ENCODE measurements at regions not wholly inside any gene's neighbourhood (a gene's known extent, or its start where the extent isn't known, plus 50 kb on each side); places are given as distances from the start of the nearest gene placed in this dataset.

- Histone ChIP-seq H3K27ac (no peak overlapping the region), H3K36me3 (no peaks in the 10 kb centered on the region), H3K4me3 (no peak overlapping the region), H3K27me3 (replicated peaks; ENCODE audit: insufficient read depth) (no peaks in the 10 kb centered on the region), H3K4me1 (ENCODE audit: control insufficient read depth in 1 of 2, low read depth in 2 of 2) (no peaks in the 10 kb centered on the region), H3K9me3 (no peaks in the 10 kb centered on the region)
- no peak for DNase-seq (ENCODE audit: low spot score)
- no peak for ATAC-seq (ENCODE audit: insufficient number of reproducible peaks, low FRiP score, low read depth)
- TF ChIP-seq CTCF (IDR thresholded peaks at IDR 0.05), result no peak
Observed at GRCh38 chr5:61215996-61216395, 53.7 kb upstream of the SMIM15 start.

GRCh38 chr5:61216741-61217140 is 54.5 kb upstream of the SMIM15 start:
- ATAC-seq (ENCODE audit: insufficient number of reproducible peaks, low FRiP score, low read depth) (no peak), DNase-seq (ENCODE audit: low spot score) (no peak)
- Histone ChIP-seq H3K9me3 (no peaks in the 10 kb centered on the region), H3K4me1 (ENCODE audit: control insufficient read depth in 1 of 2, low read depth in 2 of 2) (no peaks in the 10 kb centered on the region), H3K27ac (no peak overlapping the region), H3K4me3 (no peak overlapping the region), H3K36me3 (no peaks in the 10 kb centered on the region), H3K27me3 (replicated peaks; ENCODE audit: insufficient read depth) (no peaks in the 10 kb centered on the region)
- TF ChIP-seq CTCF (IDR thresholded peaks at IDR 0.05), result no peak

- no peaks in the 10 kb centered on the region for H3K36me3 ChIP-seq
- ATAC-seq (ENCODE audit: insufficient number of reproducible peaks, low FRiP score, low read depth) (no peak), DNase-seq (ENCODE audit: low spot score) (no peak)
- no peaks in the 10 kb centered on the region for H3K9me3 ChIP-seq
- no peaks in the 10 kb centered on the region for H3K4me1 ChIP-seq (ENCODE audit: control insufficient read depth in 1 of 2, low read depth in 2 of 2)
- H3K27me3 ChIP-seq (replicated peaks; ENCODE audit: insufficient read depth), result no peaks in the 10 kb centered on the region
- H3K27ac ChIP-seq, result no peak overlapping the region
- TF ChIP-seq CTCF (IDR thresholded peaks at IDR 0.05), result no peak
- H3K4me3 ChIP-seq, result no peak overlapping the region
Observed at GRCh38 chr5:61217214-61217613, 54.9 kb upstream of the SMIM15 start.

- DNase-seq (ENCODE audit: low spot score), result no peak
- no peak for ATAC-seq (ENCODE audit: insufficient number of reproducible peaks, low FRiP score, low read depth)
Observed at GRCh38 chr5:61228229-61228628, 66.0 kb upstream of the SMIM15 start.

GRCh38 chr5:61228691-61229280 is 66.5 kb upstream of the SMIM15 start:
- H3K4me3 ChIP-seq, result peak overlapping the region; percentile 28
- no peaks in the 10 kb centered on the region for H3K27me3 ChIP-seq (replicated peaks; ENCODE audit: insufficient read depth)
- DNase-seq (ENCODE audit: low spot score), result no peak
- H3K9me3 ChIP-seq, result no peaks in the 10 kb centered on the region
- H3K27ac ChIP-seq, result no peak overlapping the region
- H3K4me1 ChIP-seq (ENCODE audit: control insufficient read depth in 1 of 2, low read depth in 2 of 2), result peaks cover 4 to 28% of the 10 kb centered on the region in 2 donors
- ATAC-seq (ENCODE audit: insufficient number of reproducible peaks, low FRiP score, low read depth), result no peak
- no peak for TF ChIP-seq CTCF (IDR thresholded peaks at IDR 0.05)
- H3K36me3 ChIP-seq, result no peaks in the 10 kb centered on the region

More at GRCh38 chr5:61228229-61228628, 66.0 kb upstream of the SMIM15 start:
- no peaks in the 10 kb centered on the region for H3K27me3 ChIP-seq (replicated peaks; ENCODE audit: insufficient read depth)
- TF ChIP-seq CTCF (IDR thresholded peaks at IDR 0.05), result no peak
- no peak overlapping the region for H3K27ac ChIP-seq
- peaks cover 4 to 28% of the 10 kb centered on the region in 2 donors for H3K4me1 ChIP-seq (ENCODE audit: control insufficient read depth in 1 of 2, low read depth in 2 of 2)
- no peaks in the 10 kb centered on the region for H3K36me3 ChIP-seq
- peak overlapping the region; percentile 28 for H3K4me3 ChIP-seq
- H3K9me3 ChIP-seq, result no peaks in the 10 kb centered on the region
